Fibroblast of the aortic adventitia (primary cell): ENCODE measurements at regions not wholly inside any gene's neighbourhood (a gene's known extent, or its start where the extent isn't known, plus 50 kb on each side); places are given as distances from the start of the nearest gene placed in this dataset.

Experiments
- DNase-seq: peaks from one replicate; pipeline ENCODE4 v3.0.0-alpha.2; 2010; ENCODE audit warnings: low read depth
- H3K4me3 ChIP-seq: 2 replicates; pipeline ENCODE4 v1.5.1; 2011; ENCODE audit warnings: low read depth, mild to moderate bottlenecking, control low read depth, low read length, moderate library complexity
- TF ChIP-seq, protein P1 (sequence below): IDR thresholded peaks from 2 replicates; pipeline ENCODE4 v1.5.1; 2011; ENCODE audit warnings: mild to moderate bottlenecking, low read length, control low read depth, inconsistent platforms; ENCODE audit not compliant: insufficient read depth

DNA sequence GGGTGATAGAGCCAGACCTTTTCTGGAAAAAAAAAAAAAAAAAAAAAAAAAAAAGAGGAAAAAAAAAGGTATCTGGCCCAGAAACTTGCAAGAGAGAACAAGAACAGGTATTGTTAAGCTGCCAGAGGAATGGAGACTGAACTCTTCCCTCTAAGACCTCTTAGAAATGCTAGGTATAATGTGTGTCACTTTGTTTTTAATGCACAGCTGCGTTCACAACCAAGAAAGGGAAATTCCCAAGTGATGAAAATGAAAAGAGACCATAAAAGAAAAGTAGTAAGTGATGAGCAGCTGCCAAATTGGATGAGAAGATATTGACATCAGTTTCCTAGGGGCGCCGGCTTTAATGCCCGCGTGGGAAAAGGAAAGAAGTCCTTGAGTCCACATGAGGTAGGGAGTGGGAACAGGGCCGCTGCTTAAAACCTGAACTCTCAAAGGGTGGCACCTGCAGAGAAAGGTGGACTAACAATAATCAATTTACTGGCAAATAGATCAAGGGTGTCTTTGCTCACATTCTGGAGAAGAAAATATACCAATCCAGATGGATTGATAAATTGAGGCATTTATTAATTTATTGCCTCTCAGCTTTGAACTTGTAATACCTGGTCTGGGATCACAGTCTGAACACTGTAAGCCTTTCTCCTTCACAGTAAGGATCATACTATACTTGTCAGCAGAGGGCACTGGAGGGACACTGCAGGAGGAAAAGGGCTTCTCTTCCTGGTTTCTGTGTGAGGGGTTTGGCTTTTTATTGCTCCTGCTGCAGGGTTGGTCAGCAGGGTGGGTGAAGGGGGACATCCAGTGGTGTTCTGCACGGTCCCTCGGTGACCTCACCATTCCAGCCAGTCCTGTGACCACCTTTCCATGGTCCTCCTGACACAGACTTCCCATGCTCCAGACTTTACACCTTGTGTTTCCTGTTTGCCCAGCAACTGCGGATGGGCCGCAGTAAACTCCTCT, 131.6 kb downstream of the AQP9 start:
- TF ChIP-seq, protein P1, sequence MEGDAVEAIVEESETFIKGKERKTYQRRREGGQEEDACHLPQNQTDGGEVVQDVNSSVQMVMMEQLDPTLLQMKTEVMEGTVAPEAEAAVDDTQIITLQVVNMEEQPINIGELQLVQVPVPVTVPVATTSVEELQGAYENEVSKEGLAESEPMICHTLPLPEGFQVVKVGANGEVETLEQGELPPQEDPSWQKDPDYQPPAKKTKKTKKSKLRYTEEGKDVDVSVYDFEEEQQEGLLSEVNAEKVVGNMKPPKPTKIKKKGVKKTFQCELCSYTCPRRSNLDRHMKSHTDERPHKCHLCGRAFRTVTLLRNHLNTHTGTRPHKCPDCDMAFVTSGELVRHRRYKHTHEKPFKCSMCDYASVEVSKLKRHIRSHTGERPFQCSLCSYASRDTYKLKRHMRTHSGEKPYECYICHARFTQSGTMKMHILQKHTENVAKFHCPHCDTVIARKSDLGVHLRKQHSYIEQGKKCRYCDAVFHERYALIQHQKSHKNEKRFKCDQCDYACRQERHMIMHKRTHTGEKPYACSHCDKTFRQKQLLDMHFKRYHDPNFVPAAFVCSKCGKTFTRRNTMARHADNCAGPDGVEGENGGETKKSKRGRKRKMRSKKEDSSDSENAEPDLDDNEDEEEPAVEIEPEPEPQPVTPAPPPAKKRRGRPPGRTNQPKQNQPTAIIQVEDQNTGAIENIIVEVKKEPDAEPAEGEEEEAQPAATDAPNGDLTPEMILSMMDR, result peak; percentile 86
- peak; percentile 74 for DNase-seq
- H3K4me3 ChIP-seq, result no peak overlapping the region

DNA sequence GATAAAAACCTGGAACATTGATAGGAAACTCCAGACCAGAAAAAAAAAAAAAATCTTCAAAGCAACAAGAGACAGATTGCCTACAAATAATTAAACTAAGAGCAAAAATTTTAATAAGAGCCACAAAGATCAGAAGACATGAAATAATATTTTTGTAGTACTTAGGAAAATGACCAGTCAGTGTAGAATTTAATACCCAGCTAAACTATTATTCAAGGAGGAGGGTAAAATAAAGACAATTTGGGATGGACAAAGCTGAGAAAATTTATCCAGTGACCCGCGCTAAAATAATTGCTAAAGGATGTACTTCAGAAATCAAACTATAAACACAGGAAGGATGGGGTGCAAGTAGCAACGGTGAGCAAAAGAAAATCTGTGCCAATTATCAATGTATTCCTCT, 133.2 kb downstream of the AQP9 start:
- DNase-seq, result no peak
- TF ChIP-seq, protein P1, result no peak
- no peak overlapping the region for H3K4me3 ChIP-seq

DNA sequence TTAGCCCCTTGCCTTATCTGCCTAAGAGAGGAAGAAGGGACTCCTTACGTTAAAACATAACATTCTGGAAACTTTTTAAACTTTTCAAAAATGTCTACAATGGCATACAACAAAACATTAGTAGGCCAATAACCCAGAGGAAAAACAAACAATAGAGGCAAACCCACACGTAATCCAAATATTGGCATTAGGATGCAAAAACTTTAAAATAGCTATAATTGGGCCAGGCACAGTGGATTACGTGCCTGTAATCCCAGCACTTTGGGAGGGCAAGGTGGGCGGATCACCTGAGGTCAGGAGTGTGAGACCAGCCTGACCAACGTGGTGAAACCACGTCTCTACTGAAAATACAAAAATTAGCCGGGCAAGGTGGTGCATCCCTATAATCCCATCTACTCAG, 134.9 kb downstream of the AQP9 start:
- no peak for DNase-seq
- no peak overlapping the region for H3K4me3 ChIP-seq
- TF ChIP-seq, protein P1, result no peak

DNA sequence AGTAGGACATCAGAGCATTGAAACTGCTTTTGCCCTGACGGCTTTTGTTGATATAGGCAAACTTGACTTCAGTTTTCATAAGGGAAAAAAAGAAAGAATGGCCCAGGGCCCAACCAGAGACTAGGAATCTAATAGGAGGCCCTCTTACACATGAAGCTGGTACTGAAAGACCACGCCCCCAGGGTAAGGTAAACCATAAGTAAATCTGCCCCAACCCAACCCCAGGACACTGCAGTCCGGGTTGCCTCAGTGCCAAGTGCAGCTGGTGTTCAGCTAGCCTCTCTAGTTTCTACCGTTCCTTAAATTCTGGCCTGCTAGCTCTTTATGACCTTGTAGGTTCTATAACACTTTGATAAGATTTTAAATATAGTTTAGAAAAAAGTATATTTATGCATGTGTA, 136.7 kb downstream of the AQP9 start:
- TF ChIP-seq, protein P1, result no peak
- no peak for DNase-seq
- no peak overlapping the region for H3K4me3 ChIP-seq

DNA sequence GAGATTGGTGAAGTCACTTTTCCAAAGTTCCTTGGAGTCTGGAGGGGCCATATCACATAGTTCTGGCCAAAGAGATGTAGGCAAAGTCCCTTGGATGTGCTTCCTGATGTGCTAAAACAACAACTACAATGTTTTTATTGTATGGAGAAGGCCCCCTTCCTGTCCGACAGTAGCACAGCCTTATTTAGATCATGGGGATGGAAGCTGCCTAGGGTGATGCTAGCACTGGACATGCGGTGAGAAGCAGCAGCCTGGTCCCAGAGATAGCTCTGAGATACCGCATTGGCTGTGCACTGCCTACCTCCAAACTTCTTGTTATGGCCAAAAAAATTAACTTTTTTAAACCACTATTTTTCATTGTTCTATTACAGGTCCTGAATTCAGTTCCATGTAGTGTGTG, 137.6 kb downstream of the AQP9 start:
- TF ChIP-seq, protein P1, result no peak
- no peak overlapping the region for H3K4me3 ChIP-seq
- DNase-seq, result no peak

DNA sequence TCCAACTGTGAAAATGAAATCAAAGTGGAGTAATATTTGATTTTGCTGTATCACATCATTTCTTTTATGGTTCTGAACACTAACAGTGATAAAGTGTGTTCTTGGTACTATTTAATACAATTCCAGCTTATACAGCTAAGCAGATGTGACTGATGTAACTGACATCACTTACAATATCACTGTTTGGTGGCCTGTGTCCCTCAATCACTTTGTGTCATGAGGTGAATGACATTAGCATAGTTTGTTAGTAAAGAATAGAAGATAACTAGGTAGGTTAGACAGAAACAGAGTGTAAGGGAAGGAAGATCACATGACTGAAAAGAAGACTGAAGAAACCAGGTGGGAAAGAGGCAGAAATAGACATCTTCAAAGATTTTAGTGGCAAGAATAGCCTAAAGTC, 138.7 kb downstream of the AQP9 start:
- no peak overlapping the region for H3K4me3 ChIP-seq
- TF ChIP-seq, protein P1, result no peak

DNA sequence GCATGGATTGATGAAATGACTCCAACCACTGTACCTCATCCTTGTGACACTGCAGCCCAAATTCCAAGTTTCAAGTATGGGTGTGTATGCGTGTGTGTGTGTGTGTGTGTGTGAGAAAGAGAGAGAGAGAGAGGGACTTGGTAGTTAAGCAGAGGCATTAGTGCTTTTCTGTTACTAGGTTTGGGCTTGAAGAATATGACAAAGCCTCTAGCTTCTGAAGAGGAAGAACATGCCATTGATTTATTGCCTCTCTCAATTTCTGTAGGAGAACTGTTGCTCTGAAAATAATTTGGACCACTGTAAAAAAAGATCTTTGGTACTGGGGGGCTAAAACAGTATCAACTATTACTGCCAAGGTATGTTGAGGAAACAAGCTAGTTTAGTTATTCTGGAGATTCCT, 139.2 kb downstream of the AQP9 start:
- no peak for DNase-seq
- no peak overlapping the region for H3K4me3 ChIP-seq
- TF ChIP-seq, protein P1, result no peak

More for the DNA sequence above, 138.7 kb downstream of the AQP9 start:
- DNase-seq, result no peak
